ENCODE measurements at regions not wholly inside any gene's neighbourhood (a gene's known extent, or its start where the extent isn't known, plus 50 kb on each side); places are given as distances from the start of the nearest gene placed in this dataset.

- TF ChIP-seq CTCF (IDR thresholded peaks at IDR 0.05) (no peak), POLR2AphosphoS5 (IDR thresholded peaks at IDR 0.05) (no peak)
Observed at GRCh38 chr2:18276583-18277075, 283.8 kb downstream of the RDH14 start.

Measured in suprapubic skin (tissue), 3 donors.